ENCODE measurements at regions not wholly inside any gene's neighbourhood (a gene's known extent, or its start where the extent isn't known, plus 50 kb on each side); places are given as distances from the start of the nearest gene placed in this dataset.
"Not testable (repeated sequence)": the region's sequence is repeated elsewhere in the genome, so short reads cannot be mapped to it uniquely, and the experiment has no call there.

GRCh38 chr1:100657876-100658715 lies 61.4 kb upstream of the VCAM1 start:
- H3K4me3 ChIP-seq (ENCODE audit: low read depth, low read length) = no peak overlapping the region
- TF ChIP-seq CTCF (IDR thresholded peaks at IDR 0.05; ENCODE audit: low read depth, low read length) = no peak

- no peak for TF ChIP-seq CTCF (IDR thresholded peaks at IDR 0.05; ENCODE audit: low read depth, low read length)
- no peak overlapping the region for H3K4me3 ChIP-seq (ENCODE audit: low read depth, low read length)
These were observed 60.9 kb upstream of the VCAM1 start for GRCh38 chr1:100658716-100659026.

GRCh38 chr1:100661176-100661575 lies 58.4 kb upstream of the VCAM1 start:
- no peak overlapping the region for H3K4me3 ChIP-seq (ENCODE audit: low read depth, low read length)
- TF ChIP-seq CTCF (IDR thresholded peaks at IDR 0.05; ENCODE audit: low read depth, low read length) = no peak

- H3K4me3 ChIP-seq (ENCODE audit: low read depth, low read length) = not testable (repeated sequence)
These were observed 51.0 kb upstream of the VCAM1 start for GRCh38 chr1:100668494-100668893.
